Glutamatergic neuron (in vitro differentiated cells): ENCODE measurements at regions not wholly inside any gene's neighbourhood (a gene's known extent, or its start where the extent isn't known, plus 50 kb on each side); places are given as distances from the start of the nearest gene placed in this dataset.

Experiments
- DNase-seq: peaks from one replicate; pipeline ENCODE4 v3.0.0; 2022
- H3K27ac Mint-ChIP-seq: one replicate; pipeline ENCODE4 v1.8.0; 2020; ENCODE audit warnings: mild to moderate bottlenecking, mixed read lengths, inconsistent platforms; ENCODE audit not compliant: unreplicated experiment
- H3K27me3 Mint-ChIP-seq: one replicate; pipeline ENCODE4 v1.8.0; 2020; ENCODE audit warnings: mild to moderate bottlenecking, moderate library complexity, mixed read lengths, inconsistent platforms; ENCODE audit not compliant: unreplicated experiment
- H3K36me3 Mint-ChIP-seq: one replicate; pipeline ENCODE4 v1.8.0; 2020; ENCODE audit warnings: mild to moderate bottlenecking, mixed read lengths, inconsistent platforms; ENCODE audit not compliant: unreplicated experiment
- H3K4me1 Mint-ChIP-seq: one replicate; pipeline ENCODE4 v1.8.0; 2020; ENCODE audit warnings: mild to moderate bottlenecking, low read depth, mixed read lengths, inconsistent platforms; ENCODE audit not compliant: unreplicated experiment
- H3K4me3 Mint-ChIP-seq: one replicate; pipeline ENCODE4 v1.8.0; 2020; ENCODE audit warnings: mild to moderate bottlenecking, mixed read lengths, inconsistent platforms; ENCODE audit not compliant: unreplicated experiment
- H3K9me3 Mint-ChIP-seq: one replicate; pipeline ENCODE4 v1.8.0; 2020; ENCODE audit warnings: mild to moderate bottlenecking, moderate library complexity, mixed read lengths, inconsistent platforms; ENCODE audit not compliant: unreplicated experiment
- TF ChIP-seq, protein P1 (sequence below): fragments of 200-600 bp; sonication (generic); IDR thresholded peaks from one replicate; pipeline ENCODE4 v1.5.0; 2021; ENCODE audit not compliant: partially characterized antibody, unreplicated experiment

DNA sequence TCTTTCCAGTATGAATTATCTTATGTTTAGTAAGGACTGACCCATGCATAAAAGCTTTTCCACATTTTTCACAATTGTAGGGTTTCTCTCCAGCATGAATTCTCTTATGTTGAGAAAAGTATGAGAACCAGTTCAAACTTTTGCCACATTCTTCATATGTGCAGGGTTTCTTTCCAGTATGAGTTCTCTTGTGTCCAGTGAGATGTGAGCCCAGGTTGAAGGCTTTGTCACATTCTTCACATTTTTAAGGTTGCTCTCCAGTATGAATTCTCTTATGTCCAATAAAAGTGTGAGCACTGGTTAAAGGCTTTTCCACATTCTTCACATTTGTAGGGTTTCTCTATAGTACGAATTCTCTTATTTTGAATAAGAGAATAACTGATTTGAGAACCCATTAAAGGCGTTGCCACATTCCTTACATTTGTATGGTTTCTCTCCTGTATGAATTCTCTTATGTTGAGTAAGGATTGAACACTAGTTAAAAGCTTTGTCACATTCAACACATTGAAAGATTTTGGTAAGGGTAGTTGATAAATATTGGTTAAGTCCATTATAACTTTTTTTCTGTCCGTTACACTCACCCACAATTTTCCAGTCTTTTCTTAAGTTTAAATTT, 911.0 kb upstream of the ZNF722 start:
- DNase-seq: no peak
- Mint-ChIP-seq H3K36me3 (peaks cover 4% of the 10 kb centered on the region), H3K27ac (no peak overlapping the region)

DNA sequence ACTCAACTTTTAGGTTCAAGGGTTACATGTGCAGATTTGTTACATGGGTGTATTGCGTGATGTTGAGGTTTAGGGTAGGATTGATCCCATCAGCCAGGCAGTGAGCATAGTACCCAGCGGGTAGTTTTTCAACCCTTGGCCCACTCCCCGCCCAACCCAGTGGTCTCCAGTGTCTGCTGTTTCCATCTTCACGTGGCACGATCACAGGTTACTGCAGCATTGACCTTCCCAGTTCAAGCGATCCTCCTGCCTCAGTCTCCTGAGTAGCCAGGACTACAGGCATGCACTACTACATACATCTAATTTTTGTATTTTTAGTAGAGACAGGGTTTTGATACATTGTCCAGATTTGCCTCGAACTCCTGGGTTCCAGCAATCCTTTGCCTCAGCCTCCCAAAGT, 905.7 kb upstream of the ZNF722 start:
- DNase-seq: no peak
- H3K4me1 Mint-ChIP-seq: no peaks in the 10 kb centered on the region
- H3K9me3 Mint-ChIP-seq: peaks cover 15% of the 10 kb centered on the region
- no peaks in the 10 kb centered on the region for H3K27me3 Mint-ChIP-seq
- no peaks in the 10 kb centered on the region for H3K36me3 Mint-ChIP-seq
- H3K27ac Mint-ChIP-seq: no peak overlapping the region
- TF ChIP-seq, protein P1, sequence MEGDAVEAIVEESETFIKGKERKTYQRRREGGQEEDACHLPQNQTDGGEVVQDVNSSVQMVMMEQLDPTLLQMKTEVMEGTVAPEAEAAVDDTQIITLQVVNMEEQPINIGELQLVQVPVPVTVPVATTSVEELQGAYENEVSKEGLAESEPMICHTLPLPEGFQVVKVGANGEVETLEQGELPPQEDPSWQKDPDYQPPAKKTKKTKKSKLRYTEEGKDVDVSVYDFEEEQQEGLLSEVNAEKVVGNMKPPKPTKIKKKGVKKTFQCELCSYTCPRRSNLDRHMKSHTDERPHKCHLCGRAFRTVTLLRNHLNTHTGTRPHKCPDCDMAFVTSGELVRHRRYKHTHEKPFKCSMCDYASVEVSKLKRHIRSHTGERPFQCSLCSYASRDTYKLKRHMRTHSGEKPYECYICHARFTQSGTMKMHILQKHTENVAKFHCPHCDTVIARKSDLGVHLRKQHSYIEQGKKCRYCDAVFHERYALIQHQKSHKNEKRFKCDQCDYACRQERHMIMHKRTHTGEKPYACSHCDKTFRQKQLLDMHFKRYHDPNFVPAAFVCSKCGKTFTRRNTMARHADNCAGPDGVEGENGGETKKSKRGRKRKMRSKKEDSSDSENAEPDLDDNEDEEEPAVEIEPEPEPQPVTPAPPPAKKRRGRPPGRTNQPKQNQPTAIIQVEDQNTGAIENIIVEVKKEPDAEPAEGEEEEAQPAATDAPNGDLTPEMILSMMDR: no peak
- no peak overlapping the region for H3K4me3 Mint-ChIP-seq

More for the DNA sequence above, 911.0 kb upstream of the ZNF722 start:
- Mint-ChIP-seq H3K4me1 (no peaks in the 10 kb centered on the region), H3K27me3 (no peaks in the 10 kb centered on the region), H3K4me3 (no peak overlapping the region), H3K9me3 (peaks cover 19% of the 10 kb centered on the region)
- TF ChIP-seq, protein P1: no peak

DNA sequence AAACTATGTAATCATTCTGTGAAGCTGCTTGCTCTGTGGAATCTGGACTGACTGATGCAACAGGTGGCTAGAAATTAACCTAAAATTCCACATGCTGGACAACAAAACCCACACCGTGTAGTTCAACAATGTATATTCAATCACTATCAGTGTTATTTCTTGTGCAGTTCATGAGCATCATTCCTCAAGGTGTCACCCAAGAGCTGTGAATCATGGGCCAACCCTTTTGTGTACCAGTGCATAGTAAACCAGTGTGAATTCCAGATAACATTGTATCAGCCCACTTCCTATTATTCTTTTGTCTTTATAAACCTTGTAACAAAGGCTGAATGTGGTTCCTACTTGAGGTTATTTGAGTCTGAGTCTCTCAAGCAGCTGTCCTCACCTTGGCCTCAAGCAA, 905.2 kb upstream of the ZNF722 start:
- TF ChIP-seq, protein P1: no peak
- H3K4me1 Mint-ChIP-seq: no peaks in the 10 kb centered on the region
- DNase-seq: no peak
- peaks cover 15% of the 10 kb centered on the region for H3K9me3 Mint-ChIP-seq
- H3K36me3 Mint-ChIP-seq: no peaks in the 10 kb centered on the region
- no peaks in the 10 kb centered on the region for H3K27me3 Mint-ChIP-seq
- H3K27ac Mint-ChIP-seq: no peak overlapping the region
- H3K4me3 Mint-ChIP-seq: no peak overlapping the region

DNA sequence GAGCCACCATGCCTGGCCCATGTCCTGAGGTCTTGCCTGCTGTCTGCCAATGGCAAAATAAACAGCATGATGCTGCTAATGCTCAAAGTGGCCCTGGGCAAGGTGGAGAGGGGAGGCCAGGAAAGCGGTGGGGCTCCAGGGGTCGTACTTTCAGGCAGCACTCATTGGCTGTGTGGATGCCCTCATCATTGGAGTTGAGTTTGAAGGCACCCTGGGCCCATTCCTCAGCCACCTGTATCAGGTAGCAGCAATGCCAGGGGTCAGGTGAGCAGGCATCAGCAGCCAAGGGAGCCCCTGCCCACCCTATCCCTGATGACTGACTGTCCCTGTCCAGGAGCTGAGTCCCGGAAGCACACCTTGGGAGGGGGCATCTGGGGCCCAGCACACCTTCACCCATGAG, 902.5 kb upstream of the ZNF722 start:
- TF ChIP-seq, protein P1: no peak

DNA sequence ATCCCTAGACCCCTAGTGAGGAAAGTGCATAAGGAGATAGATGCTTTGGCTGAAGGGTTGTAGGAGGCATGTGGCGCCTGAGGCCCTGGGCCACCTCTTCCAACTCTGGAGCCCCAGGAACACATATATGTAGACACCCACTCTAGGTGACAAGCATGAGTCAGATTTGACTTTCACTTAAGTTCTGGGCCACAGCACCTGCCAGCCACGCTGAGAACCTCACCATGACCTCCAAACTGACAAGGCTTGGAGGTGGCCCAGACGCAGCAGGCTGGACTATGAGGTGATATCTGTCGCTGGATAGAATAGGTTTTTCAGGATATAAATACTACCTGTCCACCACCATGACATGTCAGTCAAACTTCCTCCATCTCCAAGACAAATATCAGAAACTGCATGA, 894.0 kb upstream of the ZNF722 start:
- Mint-ChIP-seq H3K27ac (no peak overlapping the region), H3K9me3 (peaks cover 34% of the 10 kb centered on the region), H3K36me3 (peaks cover 7% of the 10 kb centered on the region), H3K4me3 (no peak overlapping the region), H3K4me1 (no peaks in the 10 kb centered on the region), H3K27me3 (no peaks in the 10 kb centered on the region)
- TF ChIP-seq, protein P1: no peak
- no peak for DNase-seq

More for the DNA sequence above, 902.5 kb upstream of the ZNF722 start:
- no peak for DNase-seq
- Mint-ChIP-seq H3K27me3 (no peaks in the 10 kb centered on the region), H3K4me3 (no peak overlapping the region), H3K36me3 (no peaks in the 10 kb centered on the region), H3K4me1 (no peaks in the 10 kb centered on the region), H3K27ac (no peak overlapping the region), H3K9me3 (peaks cover 30% of the 10 kb centered on the region)
